ENCODE measurements at regions not wholly inside any gene's neighbourhood (a gene's known extent, or its start where the extent isn't known, plus 50 kb on each side); places are given as distances from the start of the nearest gene placed in this dataset.
A peak's percentile ranks its signal among the peaks of the same experiment; 100 is the strongest.

- no peak for DNase-seq
These were observed 52.6 kb upstream of the ASB17 start for GRCh38 chr1:75984781-75985180.

GRCh38 chr1:75985827-75986226 lies 53.6 kb upstream of the ASB17 start:
- DNase-seq: no peak

DNA sequence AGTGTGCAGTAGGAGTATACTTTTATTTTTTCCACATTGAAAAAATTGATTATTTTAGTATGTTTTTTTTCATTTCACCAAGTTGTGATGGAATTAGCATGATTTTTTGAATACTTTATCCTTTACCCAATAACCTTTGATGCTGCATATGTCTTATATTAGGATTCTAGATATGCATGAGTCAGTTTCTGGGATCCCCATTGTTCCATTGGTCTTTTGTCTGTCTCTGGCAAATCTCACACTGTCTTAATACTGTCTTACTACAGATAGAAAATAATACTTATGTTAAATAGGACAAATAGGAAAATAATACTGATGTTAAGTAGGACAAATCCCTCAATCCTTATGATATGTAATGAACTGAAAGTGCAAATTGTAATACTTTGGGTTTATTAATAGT lies 54.3 kb upstream of the ASB17 start:
- no peak for DNase-seq

DNA sequence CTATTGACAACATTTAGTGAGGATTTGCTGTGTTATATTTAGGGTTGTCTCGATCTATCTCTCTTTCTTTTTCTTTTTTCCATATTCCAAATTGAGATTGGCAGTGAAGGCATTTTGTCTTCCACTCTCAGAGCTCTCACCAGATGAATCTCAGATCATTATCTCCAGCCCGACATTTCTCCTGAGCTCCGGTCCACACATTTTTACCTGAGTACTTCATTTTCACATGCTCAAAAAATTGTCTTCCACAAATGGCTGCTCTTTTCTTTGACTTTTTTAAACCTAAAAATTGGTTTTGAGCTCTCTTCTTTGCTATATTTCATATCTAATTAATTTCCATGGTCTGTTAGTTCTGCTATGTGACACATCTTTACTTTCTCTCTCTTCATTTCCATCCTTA lies 56.9 kb upstream of the ASB17 start:
- DNase-seq: no peak

- DNase-seq: no peak
These were observed 58.5 kb upstream of the ASB17 start for GRCh38 chr1:75990686-75991085.

DNA sequence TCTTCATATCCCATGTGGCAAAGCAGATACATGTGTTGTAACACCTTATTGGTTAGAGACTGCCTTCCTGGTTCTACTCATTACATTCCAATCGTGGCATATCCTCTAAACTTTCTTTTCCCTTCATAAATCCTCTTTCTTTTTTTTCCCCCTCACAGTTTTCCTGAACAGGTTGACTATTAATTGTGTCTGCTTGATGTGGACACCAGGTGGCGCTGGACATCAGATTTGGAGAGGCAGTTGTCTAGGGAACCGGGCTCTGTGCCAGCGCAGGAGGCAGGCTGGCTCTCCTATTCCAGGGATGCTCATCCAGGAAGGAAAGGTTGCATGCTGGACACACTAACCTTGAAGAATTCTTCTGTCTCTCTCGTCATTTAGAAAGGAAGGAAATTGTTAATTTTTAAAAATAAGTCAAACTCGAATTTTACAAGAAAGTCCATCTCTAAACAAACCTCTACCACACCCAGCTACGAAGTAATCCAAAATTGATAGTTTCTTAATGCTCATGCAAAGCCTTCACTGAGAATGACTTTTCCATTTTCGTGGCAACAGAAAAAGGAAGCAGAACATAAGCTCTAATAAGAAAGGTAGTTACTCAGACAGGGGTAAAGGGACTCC lies 59.4 kb upstream of the ASB17 start:
- DNase-seq: peak; percentile 83

- DNase-seq: no peak
These were observed 60.1 kb upstream of the ASB17 start for GRCh38 chr1:75992312-75992711.

DNA sequence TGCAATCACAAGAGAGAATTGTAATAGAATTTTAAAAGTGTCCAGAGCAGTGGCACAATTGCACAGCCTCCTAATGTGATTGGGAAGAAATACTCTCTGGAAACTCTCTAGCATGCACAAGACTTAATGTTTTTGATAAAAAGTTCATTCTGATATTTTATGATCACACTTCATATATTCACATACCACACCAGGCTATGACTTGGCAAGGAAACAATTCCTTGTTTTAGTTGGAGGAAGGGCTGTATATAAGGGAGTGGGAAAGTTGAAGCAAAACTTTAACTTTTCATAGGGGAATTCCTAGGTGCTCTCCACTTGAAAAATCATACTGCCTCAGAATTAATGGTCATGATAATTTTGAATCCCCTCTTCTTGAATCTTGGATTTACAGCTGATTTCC lies 61.5 kb upstream of the ASB17 start:
- no peak for DNase-seq

GRCh38 chr1:75996196-75996595 lies 64.0 kb upstream of the ASB17 start:
- DNase-seq: no peak

DNA sequence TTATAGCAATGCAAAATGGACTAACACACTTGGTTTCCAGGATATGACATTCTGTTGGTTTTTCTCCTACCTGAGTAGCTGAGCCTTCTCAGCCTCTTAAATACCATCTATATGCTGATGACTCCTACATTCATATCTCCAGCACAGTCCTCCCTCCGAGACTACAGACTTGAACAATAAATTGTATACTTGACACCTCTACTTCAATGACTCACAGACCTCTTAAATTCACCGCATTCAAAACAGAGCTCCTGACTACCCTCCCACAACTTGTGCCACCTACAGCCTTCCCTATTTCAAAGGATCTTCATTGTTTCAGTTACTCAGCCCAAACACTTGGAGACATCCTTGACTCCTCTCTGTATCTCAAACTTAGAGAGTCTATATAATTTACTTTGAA lies 66.8 kb upstream of the ASB17 start:
- no peak for DNase-seq

DNA sequence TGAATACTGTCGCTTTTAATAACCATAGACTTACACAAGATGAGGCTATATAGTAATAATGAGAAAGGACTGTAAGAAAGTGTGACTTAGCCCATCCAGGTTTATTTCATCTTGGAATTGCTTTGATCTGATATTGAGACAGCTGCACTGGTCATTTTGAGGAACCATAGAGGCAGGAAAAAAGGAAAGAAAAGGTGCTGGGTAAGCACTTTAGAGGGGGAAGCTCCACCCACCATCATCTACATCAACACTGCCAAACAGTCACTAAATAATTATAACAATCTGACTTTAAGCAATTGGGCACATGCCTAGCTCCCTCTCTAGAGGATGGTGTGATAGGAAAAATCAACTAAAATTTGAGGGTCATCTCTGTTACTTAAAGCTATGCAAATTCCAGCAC lies 70.6 kb upstream of the ST6GALNAC3 start:
- no peak for DNase-seq

DNA sequence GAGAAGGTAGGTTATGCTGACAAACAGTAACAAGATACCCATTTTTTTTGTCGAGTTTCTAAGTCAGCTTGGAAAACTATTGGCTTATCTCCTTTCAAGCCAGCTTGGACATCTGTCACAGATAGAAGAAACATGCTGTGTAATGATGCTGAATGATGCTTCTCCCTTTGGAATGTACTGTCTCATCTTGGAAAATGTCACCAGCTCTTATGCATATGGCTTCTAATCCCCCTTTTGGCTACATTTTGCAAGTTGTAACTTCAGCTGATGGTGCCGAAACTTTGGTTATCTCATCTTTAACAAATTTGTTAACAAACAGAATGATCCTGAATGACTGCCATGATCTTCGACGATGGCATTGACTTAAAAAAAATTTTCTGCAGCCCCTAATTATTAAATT lies 68.8 kb upstream of the ST6GALNAC3 start:
- no peak for DNase-seq

DNA sequence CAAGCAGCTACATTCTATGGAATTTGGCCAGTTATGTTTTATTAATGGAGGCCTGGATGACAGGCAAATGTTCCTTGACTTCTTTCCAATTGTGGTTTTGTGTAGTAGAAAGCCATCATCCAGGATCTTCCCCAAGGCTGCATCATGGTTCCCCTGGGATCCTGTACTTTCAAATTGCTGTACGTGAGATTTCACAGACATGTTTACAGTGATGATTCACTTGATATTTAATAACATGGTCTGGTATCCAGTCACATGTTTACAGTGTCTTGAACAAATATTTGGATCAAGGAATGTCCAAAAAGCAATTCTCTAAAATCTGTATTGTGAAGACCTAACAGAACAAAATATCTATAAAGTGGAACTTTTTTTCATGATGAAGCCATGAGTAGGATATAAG lies 68.3 kb upstream of the ST6GALNAC3 start:
- no peak for DNase-seq

DNA sequence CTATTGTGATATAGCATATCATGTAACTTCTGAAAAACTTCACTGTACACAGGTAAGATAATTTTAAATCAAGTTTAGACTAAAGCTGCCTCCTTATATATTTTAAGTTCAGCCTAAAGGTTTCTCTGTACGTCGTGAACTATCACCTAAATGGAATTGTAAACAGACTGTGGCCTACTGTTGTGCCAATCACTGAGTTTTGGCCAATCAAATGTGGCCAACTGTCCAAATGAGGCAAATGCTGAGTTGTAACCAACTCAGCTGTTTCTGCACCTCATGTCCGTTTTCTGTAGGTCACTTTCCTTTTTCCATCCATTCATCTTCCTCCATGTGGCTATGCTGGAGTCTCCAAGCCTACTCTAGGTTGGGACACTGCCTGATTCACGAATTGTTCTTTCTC lies 63.7 kb upstream of the ST6GALNAC3 start:
- no peak for DNase-seq

- no peak for DNase-seq
These were observed 62.0 kb upstream of the ST6GALNAC3 start for GRCh38 chr1:76012341-76013205.

- DNase-seq: no peak
These were observed 61.4 kb upstream of the ST6GALNAC3 start for GRCh38 chr1:76013206-76013581.

- DNase-seq: no peak
These were observed 59.0 kb upstream of the ST6GALNAC3 start for GRCh38 chr1:76015478-76016103.

GRCh38 chr1:76018045-76018444 lies 56.5 kb upstream of the ST6GALNAC3 start:
- no peak for DNase-seq

- no peak for DNase-seq
These were observed 52.7 kb upstream of the ST6GALNAC3 start for GRCh38 chr1:76021846-76022245.

- DNase-seq: no peak
These were observed 50.7 kb upstream of the ST6GALNAC3 start for GRCh38 chr1:76023669-76024435.

Measured in DMS153 (cell line).